ENCODE measurements at regions not wholly inside any gene's neighbourhood (a gene's known extent, or its start where the extent isn't known, plus 50 kb on each side); places are given as distances from the start of the nearest gene placed in this dataset.

- H3K27ac ChIP-seq (ENCODE audit: low read depth in 1 of 2, low read length in 1 of 2) = no peak overlapping the region
- no peak overlapping the region for H3K4me3 ChIP-seq
- H3K27me3 ChIP-seq (ENCODE audit: control insufficient read depth in 3 of 3, insufficient read depth in 3 of 3, low read length in 2 of 3) = no peaks in the 10 kb centered on the region
- H3K9ac ChIP-seq (ENCODE audit: insufficient read depth in 1 of 2, low read length in 2 of 2) = no peak overlapping the region
- no peaks in the 10 kb centered on the region for H3K36me3 ChIP-seq (ENCODE audit: control insufficient read depth in 4 of 4, insufficient read depth in 4 of 4, low read length in 4 of 4)
- no peak for DNase-seq
- peaks cover 0 to 2% (median 0%) of the 10 kb centered on the region in 4 donors for H3K9me3 ChIP-seq (ENCODE audit: control insufficient read depth in 4 of 4, insufficient read depth in 3 of 4, low read length in 3 of 4)
- no peak for ATAC-seq (ENCODE audit: insufficient read depth, low FRiP score)
- TF ChIP-seq, protein P1, sequence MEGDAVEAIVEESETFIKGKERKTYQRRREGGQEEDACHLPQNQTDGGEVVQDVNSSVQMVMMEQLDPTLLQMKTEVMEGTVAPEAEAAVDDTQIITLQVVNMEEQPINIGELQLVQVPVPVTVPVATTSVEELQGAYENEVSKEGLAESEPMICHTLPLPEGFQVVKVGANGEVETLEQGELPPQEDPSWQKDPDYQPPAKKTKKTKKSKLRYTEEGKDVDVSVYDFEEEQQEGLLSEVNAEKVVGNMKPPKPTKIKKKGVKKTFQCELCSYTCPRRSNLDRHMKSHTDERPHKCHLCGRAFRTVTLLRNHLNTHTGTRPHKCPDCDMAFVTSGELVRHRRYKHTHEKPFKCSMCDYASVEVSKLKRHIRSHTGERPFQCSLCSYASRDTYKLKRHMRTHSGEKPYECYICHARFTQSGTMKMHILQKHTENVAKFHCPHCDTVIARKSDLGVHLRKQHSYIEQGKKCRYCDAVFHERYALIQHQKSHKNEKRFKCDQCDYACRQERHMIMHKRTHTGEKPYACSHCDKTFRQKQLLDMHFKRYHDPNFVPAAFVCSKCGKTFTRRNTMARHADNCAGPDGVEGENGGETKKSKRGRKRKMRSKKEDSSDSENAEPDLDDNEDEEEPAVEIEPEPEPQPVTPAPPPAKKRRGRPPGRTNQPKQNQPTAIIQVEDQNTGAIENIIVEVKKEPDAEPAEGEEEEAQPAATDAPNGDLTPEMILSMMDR (IDR thresholded peaks at IDR 0.05; ENCODE audit: control extremely low read depth, extremely low read depth) = no peak
- WGBS, 2 donors = 74 to 81% methylated on average over 1 of the region's 1 CpG
- H3K4me1 ChIP-seq (ENCODE audit: control insufficient read depth in 5 of 5, insufficient read depth in 5 of 5, low read length in 5 of 5) = no peaks in the 10 kb centered on the region
These were observed 253.8 kb downstream of the GPD2 start for GRCh38 chr2:156689939-156690338.

DNA sequence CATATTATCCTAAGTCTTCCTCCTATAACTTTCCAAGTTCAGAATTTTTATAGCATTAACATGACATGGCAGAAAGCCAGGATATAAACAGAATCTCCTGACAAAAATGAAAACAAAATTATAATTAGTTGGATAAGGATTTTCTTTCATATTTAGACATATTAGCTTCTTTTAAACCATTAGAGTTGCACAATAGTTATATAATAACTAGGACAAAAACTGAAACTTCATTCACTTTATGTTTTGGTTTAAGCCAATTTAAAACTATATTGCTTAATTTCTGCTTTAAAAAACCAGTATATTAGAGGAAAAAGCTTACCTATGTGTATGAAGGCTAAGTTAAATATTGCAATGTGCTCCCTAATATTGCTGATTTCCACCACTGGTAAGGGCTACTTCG is 254.8 kb downstream of the GPD2 start:
- 71 to 72% methylated on average over 1 of the region's 1 CpG for WGBS, 2 donors

DNA sequence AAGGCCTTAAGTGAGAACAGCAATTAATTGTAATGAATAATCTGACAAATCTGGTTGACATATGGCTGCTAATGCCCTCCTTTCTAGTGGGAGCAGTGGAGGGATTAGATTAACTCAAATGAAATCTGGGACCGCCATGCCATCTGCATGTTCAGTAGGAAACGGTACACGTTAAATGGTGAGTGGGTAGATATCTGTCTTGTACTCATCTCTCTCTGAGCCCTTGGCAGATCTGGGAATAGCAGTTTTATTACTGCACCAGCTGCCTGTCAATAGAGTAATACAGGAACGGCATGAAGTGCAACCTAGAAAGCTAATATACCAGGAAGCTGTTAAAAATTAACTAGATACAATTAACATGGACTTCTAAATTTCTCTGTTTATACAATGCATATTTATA is 258.8 kb downstream of the GPD2 start:
- Histone ChIP-seq H3K36me3 (ENCODE audit: control insufficient read depth in 4 of 4, insufficient read depth in 4 of 4, low read length in 4 of 4) (no peaks in the 10 kb centered on the region), H3K27ac (ENCODE audit: low read depth in 1 of 2, low read length in 1 of 2) (no peak overlapping the region), H3K4me1 (ENCODE audit: control insufficient read depth in 5 of 5, insufficient read depth in 5 of 5, low read length in 5 of 5) (no peaks in the 10 kb centered on the region), H3K9ac (ENCODE audit: insufficient read depth in 1 of 2, low read length in 2 of 2) (no peak overlapping the region), H3K4me3 (no peak overlapping the region), H3K27me3 (ENCODE audit: control insufficient read depth in 3 of 3, insufficient read depth in 3 of 3, low read length in 2 of 3) (no peaks in the 10 kb centered on the region), H3K9me3 (ENCODE audit: control insufficient read depth in 4 of 4, insufficient read depth in 3 of 4, low read length in 3 of 4) (peaks cover 0 to under 1% (median 0%) of the 10 kb centered on the region in 4 donors)
- 87 to 91% methylated on average over 4 of the region's 4 CpGs for WGBS, 2 donors
- TF ChIP-seq, protein P1 (IDR thresholded peaks at IDR 0.05; ENCODE audit: control extremely low read depth, extremely low read depth) = no peak
- ATAC-seq (ENCODE audit: insufficient read depth, low FRiP score) (no peak), DNase-seq (no peak)

More for the DNA sequence above, 254.8 kb downstream of the GPD2 start:
- Histone ChIP-seq H3K36me3 (ENCODE audit: control insufficient read depth in 4 of 4, insufficient read depth in 4 of 4, low read length in 4 of 4) (no peaks in the 10 kb centered on the region), H3K27ac (ENCODE audit: low read depth in 1 of 2, low read length in 1 of 2) (no peak overlapping the region), H3K9me3 (ENCODE audit: control insufficient read depth in 4 of 4, insufficient read depth in 3 of 4, low read length in 3 of 4) (peaks cover 0 to 2% (median 0%) of the 10 kb centered on the region in 4 donors), H3K9ac (ENCODE audit: insufficient read depth in 1 of 2, low read length in 2 of 2) (no peak overlapping the region), H3K4me1 (ENCODE audit: control insufficient read depth in 5 of 5, insufficient read depth in 5 of 5, low read length in 5 of 5) (no peaks in the 10 kb centered on the region), H3K27me3 (ENCODE audit: control insufficient read depth in 3 of 3, insufficient read depth in 3 of 3, low read length in 2 of 3) (no peaks in the 10 kb centered on the region), H3K4me3 (no peak overlapping the region)
- DNase-seq = peak in 1 of 3 donors; percentile 25
- TF ChIP-seq, protein P1 (IDR thresholded peaks at IDR 0.05; ENCODE audit: control extremely low read depth, extremely low read depth) = no peak
- no peak for ATAC-seq (ENCODE audit: insufficient read depth, low FRiP score)

DNA sequence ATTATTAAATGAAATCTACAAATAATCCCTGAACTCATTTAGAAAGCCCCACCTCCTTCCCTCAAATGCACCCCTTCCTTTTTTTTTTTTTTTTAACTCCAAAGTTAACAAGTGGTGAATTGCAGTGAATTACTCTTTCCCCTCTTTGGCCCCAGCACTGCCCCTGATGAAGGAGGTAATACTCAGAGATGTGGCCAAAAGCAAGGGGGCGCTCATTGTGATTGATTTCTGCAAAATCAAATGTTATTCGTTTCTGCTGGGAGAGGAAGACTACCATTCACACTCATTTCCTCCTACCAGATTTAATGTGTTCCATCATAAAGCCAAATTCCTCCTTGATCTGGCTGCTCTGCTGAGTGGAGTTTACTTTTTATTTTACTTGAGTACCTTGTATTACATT is 259.4 kb downstream of the GPD2 start:
- Histone ChIP-seq H3K9ac (ENCODE audit: insufficient read depth in 1 of 2, low read length in 2 of 2) (no peak overlapping the region), H3K36me3 (ENCODE audit: control insufficient read depth in 4 of 4, insufficient read depth in 4 of 4, low read length in 4 of 4) (no peaks in the 10 kb centered on the region), H3K9me3 (ENCODE audit: control insufficient read depth in 4 of 4, insufficient read depth in 3 of 4, low read length in 3 of 4) (no peaks in the 10 kb centered on the region), H3K4me3 (no peak overlapping the region), H3K4me1 (ENCODE audit: control insufficient read depth in 5 of 5, insufficient read depth in 5 of 5, low read length in 5 of 5) (no peaks in the 10 kb centered on the region), H3K27ac (ENCODE audit: low read depth in 1 of 2, low read length in 1 of 2) (no peak overlapping the region), H3K27me3 (ENCODE audit: control insufficient read depth in 3 of 3, insufficient read depth in 3 of 3, low read length in 2 of 3) (no peaks in the 10 kb centered on the region)
- TF ChIP-seq, protein P1 (IDR thresholded peaks at IDR 0.05; ENCODE audit: control extremely low read depth, extremely low read depth) = no peak
- WGBS, 2 donors = 63 to 67% methylated on average over 2 of the region's 2 CpGs
- no peak for DNase-seq
- ATAC-seq (ENCODE audit: insufficient read depth, low FRiP score) = no peak

All from lung (tissue), 11 donors.